ENCODE measurements at regions not wholly inside any gene's neighbourhood (a gene's known extent, or its start where the extent isn't known, plus 50 kb on each side); places are given as distances from the start of the nearest gene placed in this dataset.

- H3K27me3 Mint-ChIP-seq (ENCODE audit: low read depth), result no peaks in the 10 kb centered on the region
- no peak overlapping the region for H3K27ac Mint-ChIP-seq
Observed at GRCh38 chr2:220079595-220079994, 452.2 kb downstream of the SLC4A3 start.

GRCh38 chr2:220081171-220081570 is 453.7 kb downstream of the SLC4A3 start:
- no peaks in the 10 kb centered on the region for H3K36me3 Mint-ChIP-seq (ENCODE audit: low read depth)

More at GRCh38 chr2:220079595-220079994, 452.2 kb downstream of the SLC4A3 start:
- Mint-ChIP-seq H3K4me1 (ENCODE audit: low read depth) (no peaks in the 10 kb centered on the region), H3K4me3 (no peak overlapping the region), H3K36me3 (ENCODE audit: low read depth) (no peaks in the 10 kb centered on the region), H3K9me3 (no peaks in the 10 kb centered on the region)
- DNase-seq (ENCODE audit: low spot score), result no peak

GRCh38 chr2:220090050-220090449 is 462.6 kb downstream of the SLC4A3 start:
- Mint-ChIP-seq H3K27ac (no peak overlapping the region), H3K4me1 (ENCODE audit: low read depth) (no peaks in the 10 kb centered on the region), H3K9me3 (no peaks in the 10 kb centered on the region), H3K36me3 (ENCODE audit: low read depth) (no peaks in the 10 kb centered on the region), H3K4me3 (no peak overlapping the region), H3K27me3 (ENCODE audit: low read depth) (no peaks in the 10 kb centered on the region)
- no peak for DNase-seq (ENCODE audit: low spot score)

More at GRCh38 chr2:220081171-220081570, 453.7 kb downstream of the SLC4A3 start:
- no peak for DNase-seq (ENCODE audit: low spot score)
- H3K27me3 Mint-ChIP-seq (ENCODE audit: low read depth), result no peaks in the 10 kb centered on the region
- H3K4me1 Mint-ChIP-seq (ENCODE audit: low read depth), result no peaks in the 10 kb centered on the region
- H3K9me3 Mint-ChIP-seq, result no peaks in the 10 kb centered on the region
- H3K27ac Mint-ChIP-seq, result no peak overlapping the region
- no peak overlapping the region for H3K4me3 Mint-ChIP-seq

- Mint-ChIP-seq H3K36me3 (ENCODE audit: low read depth) (no peaks in the 10 kb centered on the region), H3K9me3 (no peaks in the 10 kb centered on the region), H3K27me3 (ENCODE audit: low read depth) (no peaks in the 10 kb centered on the region), H3K4me1 (ENCODE audit: low read depth) (no peaks in the 10 kb centered on the region), H3K4me3 (no peak overlapping the region), H3K27ac (no peak overlapping the region)
- DNase-seq (ENCODE audit: low spot score), result no peak
Observed at GRCh38 chr2:220096406-220096805, 469.0 kb downstream of the SLC4A3 start.

- Mint-ChIP-seq H3K4me1 (ENCODE audit: low read depth) (no peaks in the 10 kb centered on the region), H3K9me3 (no peaks in the 10 kb centered on the region), H3K4me3 (no peak overlapping the region), H3K27ac (no peak overlapping the region), H3K36me3 (ENCODE audit: low read depth) (no peaks in the 10 kb centered on the region), H3K27me3 (ENCODE audit: low read depth) (no peaks in the 10 kb centered on the region)
- DNase-seq (ENCODE audit: low spot score), result no peak
Observed at GRCh38 chr2:220101980-220102379, 474.6 kb downstream of the SLC4A3 start.

- Mint-ChIP-seq H3K27ac (no peak overlapping the region), H3K9me3 (no peaks in the 10 kb centered on the region), H3K4me3 (no peak overlapping the region), H3K27me3 (ENCODE audit: low read depth) (no peaks in the 10 kb centered on the region), H3K36me3 (ENCODE audit: low read depth) (no peaks in the 10 kb centered on the region), H3K4me1 (ENCODE audit: low read depth) (no peaks in the 10 kb centered on the region)
- no peak for DNase-seq (ENCODE audit: low spot score)
Observed at GRCh38 chr2:220103596-220103995, 476.2 kb downstream of the SLC4A3 start.

- no peaks in the 10 kb centered on the region for H3K9me3 Mint-ChIP-seq
- no peaks in the 10 kb centered on the region for H3K4me1 Mint-ChIP-seq (ENCODE audit: low read depth)
- no peaks in the 10 kb centered on the region for H3K27me3 Mint-ChIP-seq (ENCODE audit: low read depth)
- H3K36me3 Mint-ChIP-seq (ENCODE audit: low read depth), result no peaks in the 10 kb centered on the region
- H3K4me3 Mint-ChIP-seq, result no peak overlapping the region
- no peak overlapping the region for H3K27ac Mint-ChIP-seq
- no peak for DNase-seq (ENCODE audit: low spot score)
Observed at GRCh38 chr2:220104871-220105351, 477.5 kb downstream of the SLC4A3 start.

GRCh38 chr2:220106065-220106464 is 478.6 kb downstream of the SLC4A3 start:
- DNase-seq (ENCODE audit: low spot score), result no peak
- no peaks in the 10 kb centered on the region for H3K9me3 Mint-ChIP-seq
- H3K36me3 Mint-ChIP-seq (ENCODE audit: low read depth), result no peaks in the 10 kb centered on the region
- H3K27me3 Mint-ChIP-seq (ENCODE audit: low read depth), result no peaks in the 10 kb centered on the region
- no peak overlapping the region for H3K4me3 Mint-ChIP-seq
- no peaks in the 10 kb centered on the region for H3K4me1 Mint-ChIP-seq (ENCODE audit: low read depth)
- H3K27ac Mint-ChIP-seq, result no peak overlapping the region

GRCh38 chr2:220107380-220107791 is 480.0 kb downstream of the SLC4A3 start:
- H3K27ac Mint-ChIP-seq, result no peak overlapping the region
- H3K4me3 Mint-ChIP-seq, result no peak overlapping the region
- DNase-seq (ENCODE audit: low spot score), result no peak
- H3K27me3 Mint-ChIP-seq (ENCODE audit: low read depth), result no peaks in the 10 kb centered on the region
- no peaks in the 10 kb centered on the region for H3K9me3 Mint-ChIP-seq
- no peaks in the 10 kb centered on the region for H3K36me3 Mint-ChIP-seq (ENCODE audit: low read depth)
- H3K4me1 Mint-ChIP-seq (ENCODE audit: low read depth), result no peaks in the 10 kb centered on the region

GRCh38 chr2:220114443-220114842 is 487.0 kb downstream of the SLC4A3 start:
- no peak for DNase-seq (ENCODE audit: low spot score)
- Mint-ChIP-seq H3K4me3 (no peak overlapping the region), H3K9me3 (peaks cover 7% of the 10 kb centered on the region), H3K36me3 (ENCODE audit: low read depth) (no peaks in the 10 kb centered on the region), H3K27me3 (ENCODE audit: low read depth) (no peaks in the 10 kb centered on the region), H3K4me1 (ENCODE audit: low read depth) (no peaks in the 10 kb centered on the region), H3K27ac (no peak overlapping the region)

GRCh38 chr2:220117025-220117424 is 489.6 kb downstream of the SLC4A3 start:
- no peak for DNase-seq (ENCODE audit: low spot score)
- Mint-ChIP-seq H3K4me3 (no peak overlapping the region), H3K9me3 (peaks cover 7% of the 10 kb centered on the region), H3K27me3 (ENCODE audit: low read depth) (no peaks in the 10 kb centered on the region), H3K36me3 (ENCODE audit: low read depth) (no peaks in the 10 kb centered on the region), H3K4me1 (ENCODE audit: low read depth) (no peaks in the 10 kb centered on the region), H3K27ac (no peak overlapping the region)

GRCh38 chr2:220120041-220120440 is 492.6 kb downstream of the SLC4A3 start:
- H3K9me3 Mint-ChIP-seq, result no peaks in the 10 kb centered on the region
- H3K27me3 Mint-ChIP-seq (ENCODE audit: low read depth), result no peaks in the 10 kb centered on the region
- DNase-seq (ENCODE audit: low spot score), result no peak
- no peaks in the 10 kb centered on the region for H3K36me3 Mint-ChIP-seq (ENCODE audit: low read depth)
- no peak overlapping the region for H3K4me3 Mint-ChIP-seq
- H3K27ac Mint-ChIP-seq, result no peak overlapping the region
- no peaks in the 10 kb centered on the region for H3K4me1 Mint-ChIP-seq (ENCODE audit: low read depth)

- Mint-ChIP-seq H3K36me3 (ENCODE audit: low read depth) (no peaks in the 10 kb centered on the region), H3K4me3 (no peak overlapping the region), H3K27me3 (ENCODE audit: low read depth) (no peaks in the 10 kb centered on the region), H3K4me1 (ENCODE audit: low read depth) (no peaks in the 10 kb centered on the region), H3K9me3 (no peaks in the 10 kb centered on the region), H3K27ac (no peak overlapping the region)
- DNase-seq (ENCODE audit: low spot score), result no peak
Observed at GRCh38 chr2:220123751-220124150, 496.3 kb downstream of the SLC4A3 start.

- Mint-ChIP-seq H3K27ac (no peak overlapping the region), H3K36me3 (ENCODE audit: low read depth) (no peaks in the 10 kb centered on the region), H3K4me1 (ENCODE audit: low read depth) (no peaks in the 10 kb centered on the region), H3K27me3 (ENCODE audit: low read depth) (no peaks in the 10 kb centered on the region), H3K4me3 (no peak overlapping the region), H3K9me3 (peaks cover under 1% of the 10 kb centered on the region)
- no peak for DNase-seq (ENCODE audit: low spot score)
Observed at GRCh38 chr2:220125551-220125950, 498.1 kb downstream of the SLC4A3 start.

- Mint-ChIP-seq H3K4me1 (ENCODE audit: low read depth) (no peaks in the 10 kb centered on the region), H3K9me3 (peaks cover 6% of the 10 kb centered on the region), H3K27me3 (ENCODE audit: low read depth) (no peaks in the 10 kb centered on the region), H3K27ac (no peak overlapping the region), H3K4me3 (no peak overlapping the region), H3K36me3 (ENCODE audit: low read depth) (no peaks in the 10 kb centered on the region)
- DNase-seq (ENCODE audit: low spot score), result no peak
Observed at GRCh38 chr2:220127311-220127710, 499.9 kb downstream of the SLC4A3 start.

All from T-helper 2 cell treated with Interferon-gamma antibody and Interleukin-4, amounts not matched to agents 5 μg/mL and 100 μg/mL, for 36 hours (primary cell).